HG02938 (cell line): ENCODE measurements at regions not wholly inside any gene's neighbourhood (a gene's known extent, or its start where the extent isn't known, plus 50 kb on each side); places are given as distances from the start of the nearest gene placed in this dataset.
"Not testable (repeated sequence)": the region's sequence is repeated elsewhere in the genome, so short reads cannot be mapped to it uniquely, and the experiment has no call there.

Experiments used
- ATAC-seq: cut with Tn5 transposase; IDR thresholded peaks from one replicate; pipeline ENCODE4 v1.9.1; 2021; ENCODE audit warnings: mild to moderate bottlenecking, moderate library complexity; ENCODE audit not compliant: unreplicated experiment

- ATAC-seq, result not testable (repeated sequence)
Observed at GRCh38 chr17:26881195-26881594, 412.7 kb upstream of the WSB1 start.

- ATAC-seq, result peak; percentile 51
Observed at GRCh38 chr17:26882097-26882761, 411.7 kb upstream of the WSB1 start.

GRCh38 chr17:26883878-26884740, 409.8 kb upstream of the WSB1 start:
- not testable (repeated sequence) for ATAC-seq

- ATAC-seq, result not testable (repeated sequence)
Observed at GRCh38 chr17:26884741-26885059, 409.2 kb upstream of the WSB1 start.

- not testable (repeated sequence) for ATAC-seq
Observed at GRCh38 chr17:26885244-26885970, 408.5 kb upstream of the WSB1 start.
